Mammary epithelial cell (primary cell): ENCODE measurements at regions not wholly inside any gene's neighbourhood (a gene's known extent, or its start where the extent isn't known, plus 50 kb on each side); places are given as distances from the start of the nearest gene placed in this dataset.

Experiments
- EZH2 ChIP-seq: IDR thresholded peaks from 2 replicates; pipeline ENCODE4 v1.6.1; 2012; ENCODE audit warnings: low read length, inconsistent platforms, borderline replicate concordance
- TF ChIP-seq, protein P1 (sequence below), 2 donors: IDR thresholded peaks in 1 of 2; conservative IDR thresholded peaks in 1 of 2; 2 replicates each; pipeline ENCODE4 v1.5.1; 2011 to 2012; ENCODE audit warnings: inconsistent platforms in 2 of 2, low read length in 2 of 2, mild to moderate bottlenecking in 2 of 2, control low read depth in 1 of 2, low read depth in 1 of 2; ENCODE audit not compliant: insufficient read depth in 1 of 2; ENCODE audit errors: extremely low read depth in 1 of 2

DNA sequence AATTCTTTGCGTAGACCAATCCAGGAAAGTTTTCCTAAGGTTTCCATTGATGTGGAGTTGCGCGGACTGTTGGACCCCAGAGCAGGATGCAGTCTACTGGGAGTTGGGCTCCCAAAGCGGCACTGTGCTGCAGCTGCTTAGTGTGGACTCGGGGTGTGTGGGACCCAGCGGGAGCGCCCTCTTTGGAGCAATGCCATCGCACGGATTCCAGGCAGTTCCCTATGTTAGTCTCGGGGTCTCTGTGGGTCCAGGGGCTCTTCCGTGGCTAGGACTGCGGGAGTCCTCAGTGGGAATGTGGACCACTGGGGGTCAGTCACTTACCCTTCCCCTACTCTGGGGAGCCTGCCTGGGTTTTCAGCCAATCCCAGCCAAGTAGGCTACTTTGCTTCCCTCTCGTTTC is 151.7 kb upstream of the OLIG3 start:
- TF ChIP-seq, protein P1, sequence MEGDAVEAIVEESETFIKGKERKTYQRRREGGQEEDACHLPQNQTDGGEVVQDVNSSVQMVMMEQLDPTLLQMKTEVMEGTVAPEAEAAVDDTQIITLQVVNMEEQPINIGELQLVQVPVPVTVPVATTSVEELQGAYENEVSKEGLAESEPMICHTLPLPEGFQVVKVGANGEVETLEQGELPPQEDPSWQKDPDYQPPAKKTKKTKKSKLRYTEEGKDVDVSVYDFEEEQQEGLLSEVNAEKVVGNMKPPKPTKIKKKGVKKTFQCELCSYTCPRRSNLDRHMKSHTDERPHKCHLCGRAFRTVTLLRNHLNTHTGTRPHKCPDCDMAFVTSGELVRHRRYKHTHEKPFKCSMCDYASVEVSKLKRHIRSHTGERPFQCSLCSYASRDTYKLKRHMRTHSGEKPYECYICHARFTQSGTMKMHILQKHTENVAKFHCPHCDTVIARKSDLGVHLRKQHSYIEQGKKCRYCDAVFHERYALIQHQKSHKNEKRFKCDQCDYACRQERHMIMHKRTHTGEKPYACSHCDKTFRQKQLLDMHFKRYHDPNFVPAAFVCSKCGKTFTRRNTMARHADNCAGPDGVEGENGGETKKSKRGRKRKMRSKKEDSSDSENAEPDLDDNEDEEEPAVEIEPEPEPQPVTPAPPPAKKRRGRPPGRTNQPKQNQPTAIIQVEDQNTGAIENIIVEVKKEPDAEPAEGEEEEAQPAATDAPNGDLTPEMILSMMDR (conservative IDR thresholded peaks at IDR 0.05 in 1 of 2, IDR thresholded peaks at IDR 0.05 in 1 of 2; ENCODE audit: extremely low read depth in 1 of 2, insufficient read depth in 1 of 2, low read depth in 1 of 2, low read length in 2 of 2), result no peak
- TF ChIP-seq EZH2, result no peak
